ENCODE measurements at regions not wholly inside any gene's neighbourhood (a gene's known extent, or its start where the extent isn't known, plus 50 kb on each side); places are given as distances from the start of the nearest gene placed in this dataset.
"Not testable (repeated sequence)": the region's sequence is repeated elsewhere in the genome, so short reads cannot be mapped to it uniquely, and the experiment has no call there.

DNA sequence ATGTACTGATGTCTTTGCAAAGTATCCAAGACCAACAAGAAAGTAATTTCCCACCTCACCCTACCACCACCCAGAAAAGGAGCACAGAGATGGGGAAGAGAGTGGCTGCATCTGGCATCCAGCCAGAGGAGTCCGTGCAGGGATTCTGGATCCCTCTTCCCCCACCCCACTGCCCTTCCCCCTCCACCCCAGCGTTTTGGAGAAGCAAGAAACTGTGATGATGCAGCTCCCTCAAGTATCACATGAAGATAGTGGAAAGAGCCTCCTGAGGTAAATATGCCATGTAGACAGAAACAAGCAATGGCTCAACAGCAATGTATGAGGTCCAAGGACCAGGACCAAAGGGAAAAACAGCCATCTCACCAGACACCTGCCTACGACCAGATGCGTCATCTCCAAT lies 153.8 kb downstream of the DEPDC1B start:
- no peak for DNase-seq (ENCODE audit: low read depth in 2 of 2)

GRCh38 chr5:60545551-60545950 lies 154.4 kb downstream of the DEPDC1B start:
- DNase-seq (ENCODE audit: low read depth in 2 of 2), result no peak

DNA sequence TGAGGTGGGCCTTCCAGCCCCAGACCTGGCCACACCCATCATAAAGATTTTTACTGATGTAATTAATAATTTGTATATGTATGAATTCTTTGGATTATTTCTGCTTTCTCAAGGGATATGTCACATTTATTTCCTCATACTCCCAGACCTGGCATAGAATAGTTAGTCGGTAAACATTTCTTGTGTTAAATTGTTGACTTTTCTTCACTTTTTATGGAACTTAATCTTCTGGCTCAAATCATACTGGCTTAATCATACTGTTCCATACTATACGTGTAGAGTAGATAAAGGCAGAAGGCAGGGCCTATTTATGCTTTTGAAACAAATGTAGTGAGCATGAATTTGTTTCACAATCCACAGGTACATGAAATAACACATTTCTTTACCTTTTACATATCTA lies 155.8 kb downstream of the DEPDC1B start:
- no peak for DNase-seq (ENCODE audit: low read depth in 2 of 2)

DNA sequence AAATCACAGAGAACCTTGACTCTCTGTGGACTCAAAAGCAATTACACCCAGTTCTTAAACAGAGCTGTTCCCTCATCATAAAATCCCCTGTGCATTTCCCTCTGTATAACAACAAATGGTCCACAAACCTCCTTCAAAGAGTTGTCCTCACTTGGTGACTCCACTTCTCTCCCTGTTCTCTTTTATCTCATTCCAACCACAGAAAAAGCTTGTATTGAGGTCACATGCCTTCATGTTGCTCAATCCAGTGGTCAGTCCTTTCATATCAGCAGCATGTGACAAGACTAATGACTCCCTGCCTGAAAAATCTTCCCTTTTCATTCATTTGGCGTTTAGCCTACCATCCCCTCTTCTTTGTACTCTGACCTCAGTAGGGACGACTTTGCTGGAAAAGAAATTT lies 158.0 kb downstream of the DEPDC1B start:
- no peak for DNase-seq (ENCODE audit: low read depth in 2 of 2)

DNA sequence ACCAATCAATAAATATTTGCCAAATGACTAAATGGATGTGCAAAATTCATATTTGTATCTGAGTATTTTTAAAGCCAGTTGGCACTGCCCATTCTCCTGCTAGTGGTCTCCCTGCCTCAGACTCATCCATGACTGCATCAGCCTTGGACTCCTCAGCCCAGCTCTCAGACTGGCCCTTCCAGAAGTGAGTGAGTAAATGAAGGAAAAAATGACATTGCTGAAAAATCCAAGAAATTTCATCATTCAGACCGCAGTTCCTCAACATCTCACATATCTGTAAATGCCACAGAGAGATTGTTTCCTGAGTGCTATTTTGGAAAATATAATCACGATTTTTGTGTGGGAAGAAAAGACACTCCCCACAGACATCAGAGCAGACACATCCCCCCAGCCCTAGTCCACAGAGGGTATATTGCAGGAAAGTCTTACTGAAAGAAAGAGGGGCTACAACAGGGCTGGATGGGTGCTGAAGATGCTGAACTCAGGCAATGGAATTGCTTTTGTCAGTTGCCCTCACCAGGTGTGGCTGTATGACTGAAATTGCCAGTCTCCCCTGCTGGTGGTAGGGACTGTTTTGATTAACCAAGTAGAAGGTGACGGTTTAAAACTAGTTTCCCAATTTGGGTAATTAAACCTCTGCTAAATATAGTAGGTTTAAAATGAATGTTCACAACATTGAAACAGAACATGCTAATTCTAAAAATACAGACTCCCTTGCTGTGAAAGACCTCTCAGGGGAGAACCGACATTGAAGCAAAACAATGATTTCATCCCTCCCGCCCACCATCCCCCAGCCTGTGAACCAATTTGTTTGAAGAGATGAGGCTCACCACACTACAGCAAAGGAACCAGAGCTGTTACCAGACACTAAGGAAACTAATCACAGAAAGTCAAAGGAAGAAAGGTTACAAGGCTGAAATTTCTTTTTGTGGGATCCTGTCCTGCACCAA lies 158.8 kb downstream of the DEPDC1B start:
- no peak for DNase-seq (ENCODE audit: low read depth in 2 of 2)

GRCh38 chr5:60538955-60539866 lies 160.8 kb downstream of the DEPDC1B start:
- no peak for DNase-seq (ENCODE audit: low read depth in 2 of 2)

- no peak for DNase-seq (ENCODE audit: low read depth in 2 of 2)
These were observed 161.5 kb downstream of the DEPDC1B start for GRCh38 chr5:60538426-60538825.

DNA sequence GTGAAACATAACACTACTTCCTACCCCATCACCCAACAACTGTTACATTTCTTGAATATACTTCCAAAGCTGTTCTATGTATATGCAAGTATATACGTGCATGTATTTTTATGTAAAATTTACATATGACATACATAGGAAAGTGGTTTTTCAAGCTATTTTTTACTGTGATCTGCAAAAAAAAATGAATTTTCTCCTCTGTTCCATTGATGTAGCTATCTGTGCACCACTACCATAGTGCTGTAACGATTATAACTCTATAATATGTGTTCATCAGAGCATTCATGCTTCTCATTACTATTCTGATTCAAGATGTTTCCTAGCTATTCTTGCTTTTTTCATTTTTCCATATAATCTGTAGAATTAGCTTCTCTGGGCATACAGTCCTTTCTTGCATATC lies 164.0 kb downstream of the DEPDC1B start:
- no peak for DNase-seq (ENCODE audit: low read depth in 2 of 2)

- DNase-seq (ENCODE audit: low read depth in 2 of 2), result no peak
These were observed 164.8 kb downstream of the DEPDC1B start for GRCh38 chr5:60535198-60535597.

DNA sequence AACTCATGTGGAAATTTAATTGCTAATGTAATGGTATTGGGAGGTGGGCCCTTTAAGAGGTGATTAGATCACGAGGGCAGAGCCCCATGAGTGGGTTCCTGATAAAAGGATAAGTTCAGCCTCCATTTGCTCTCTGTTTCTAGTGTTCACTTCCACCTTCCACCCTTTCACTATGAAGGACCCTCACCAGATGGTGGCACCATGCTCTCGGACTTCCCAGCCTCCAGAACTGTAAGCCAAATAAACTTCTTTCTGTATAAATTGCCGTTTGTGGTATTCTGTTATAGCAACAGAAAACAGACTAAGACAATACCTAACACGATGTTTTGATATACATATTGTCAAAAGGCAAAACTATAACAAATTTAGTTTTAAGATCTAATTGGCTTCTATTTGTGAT lies 166.2 kb downstream of the DEPDC1B start:
- no peak for DNase-seq (ENCODE audit: low read depth in 2 of 2)

DNA sequence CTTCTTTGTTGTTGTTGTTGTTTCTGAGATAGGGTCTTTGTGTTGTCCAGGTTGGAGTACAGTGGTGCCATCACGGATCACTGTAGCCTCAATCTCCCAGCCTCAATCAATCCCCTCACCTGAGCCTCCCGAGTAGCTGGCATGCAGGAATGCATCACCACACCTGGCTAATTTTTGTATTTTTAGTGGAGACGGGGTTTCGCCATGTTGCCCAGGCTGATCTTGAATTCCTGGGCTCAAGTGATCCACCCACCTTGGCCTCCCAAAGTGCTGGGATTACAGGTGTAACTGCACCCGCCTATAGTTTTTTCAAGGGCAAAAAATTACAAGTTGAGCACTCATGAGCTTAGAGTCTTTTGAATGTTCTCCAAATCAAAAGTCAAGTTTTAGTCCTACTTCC lies 167.2 kb downstream of the DEPDC1B start:
- not testable (repeated sequence) for DNase-seq (ENCODE audit: low read depth in 2 of 2)

- DNase-seq (ENCODE audit: low read depth in 2 of 2), result not testable (repeated sequence)
These were observed 169.7 kb downstream of the DEPDC1B start for GRCh38 chr5:60530144-60530848.

- DNase-seq (ENCODE audit: low read depth in 2 of 2), result no peak
These were observed 171.0 kb downstream of the DEPDC1B start for GRCh38 chr5:60529001-60529400.

GRCh38 chr5:60527072-60527471 lies 172.9 kb downstream of the DEPDC1B start:
- DNase-seq (ENCODE audit: low read depth in 2 of 2), result no peak

- no peak for DNase-seq (ENCODE audit: low read depth in 2 of 2)
These were observed 173.6 kb downstream of the DEPDC1B start for GRCh38 chr5:60526336-60526875.

DNA sequence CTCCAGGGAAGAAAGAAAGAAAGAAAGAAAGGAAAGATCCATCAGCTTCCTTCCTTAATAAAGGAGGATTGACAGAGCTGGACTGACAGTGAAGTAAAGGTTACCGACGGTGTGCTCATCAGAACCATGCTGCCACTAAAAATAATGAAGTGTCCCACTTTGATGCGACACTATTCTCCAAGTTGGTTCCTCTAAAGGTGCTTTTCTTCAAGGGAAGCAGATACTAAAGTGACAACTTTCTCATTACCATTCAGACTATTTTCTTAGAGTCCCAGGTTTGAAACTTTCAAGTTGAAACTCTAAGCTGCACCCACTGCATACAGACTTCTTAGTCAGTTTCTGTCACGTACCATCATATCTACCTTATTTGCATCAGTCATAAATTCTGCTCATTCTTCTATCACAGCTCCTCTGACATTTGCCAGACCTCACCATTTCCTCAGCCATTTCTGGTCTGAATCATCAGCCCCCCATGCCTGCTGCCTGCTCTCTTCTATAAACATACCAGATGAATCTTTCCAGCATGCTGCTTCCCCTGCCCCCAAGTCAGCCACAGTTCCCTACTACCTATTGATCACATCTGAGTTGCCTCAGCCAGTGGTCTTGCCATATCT lies 177.6 kb downstream of the DEPDC1B start:
- DNase-seq (ENCODE audit: low read depth in 2 of 2), result no peak

GRCh38 chr5:60521376-60522291 lies 178.3 kb downstream of the DEPDC1B start:
- DNase-seq (ENCODE audit: low read depth in 2 of 2), result no peak

- DNase-seq (ENCODE audit: low read depth in 2 of 2), result no peak
These were observed 179.3 kb downstream of the DEPDC1B start for GRCh38 chr5:60520451-60521227.

DNA sequence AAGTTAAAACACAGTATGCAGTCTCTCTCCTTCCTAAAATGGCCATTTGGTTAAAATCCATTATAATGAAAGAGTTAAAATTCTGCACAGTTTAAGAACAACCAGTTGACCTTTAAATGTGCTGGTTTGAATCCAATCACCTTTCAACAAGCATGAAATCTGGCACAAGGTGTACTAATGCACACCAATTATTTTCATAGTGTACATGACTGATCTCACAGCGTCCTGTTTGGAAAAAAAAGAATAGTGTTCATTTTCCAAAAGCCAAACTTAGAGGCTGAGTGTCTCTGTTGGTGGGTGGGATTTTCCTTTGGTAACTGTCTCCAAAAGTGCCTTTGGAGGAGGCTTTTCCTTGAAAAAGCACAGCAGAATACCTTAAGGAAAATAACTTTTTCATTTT lies 180.6 kb downstream of the DEPDC1B start:
- no peak for DNase-seq (ENCODE audit: low read depth in 2 of 2)

Measured in stimulated activated CD8-positive, alpha-beta memory T cell treated with anti-CD3 and anti-CD28 coated beads, Interleukin-15, amount 100 ng/mL, for 48 hours (primary cell).